ENCODE measurements at regions not wholly inside any gene's neighbourhood (a gene's known extent, or its start where the extent isn't known, plus 50 kb on each side); places are given as distances from the start of the nearest gene placed in this dataset.
A peak's percentile ranks its signal among the peaks of the same experiment; 100 is the strongest.

- intact Hi-C loops (cut with DNase I) = loop anchor here in 3 of 10 donors (5.0 to 10.0 kb wide), 3 partner anchors 56 to 78 kb away; no protein-coding TSS in a partner anchor
These were observed 310.1 kb upstream of the ADGRL2 start for GRCh38 chr1:81490614-81491013.

GRCh38 chr1:81489372-81489934 is 311.3 kb upstream of the ADGRL2 start:
- no peak for ATAC-seq
- Histone ChIP-seq H3K27ac (no peak overlapping the region), H3K4me3 (no peak overlapping the region), H3K4me1 (peaks cover 6 to 40% (median 24%) of the 10 kb centered on the region in 9 donors), H3K9me3 (peaks cover 0 to 24% (median 9%) of the 10 kb centered on the region in 11 donors), H3K27me3 (no peaks in the 10 kb centered on the region), H3K36me3 (no peaks in the 10 kb centered on the region)
- no peak for DNase-seq
- 97% methylated on average over 1 of the region's 1 CpG for WGBS, 2 donors
- intact Hi-C loops (cut with DNase I) = no loop called here
- TF ChIP-seq, protein P1, sequence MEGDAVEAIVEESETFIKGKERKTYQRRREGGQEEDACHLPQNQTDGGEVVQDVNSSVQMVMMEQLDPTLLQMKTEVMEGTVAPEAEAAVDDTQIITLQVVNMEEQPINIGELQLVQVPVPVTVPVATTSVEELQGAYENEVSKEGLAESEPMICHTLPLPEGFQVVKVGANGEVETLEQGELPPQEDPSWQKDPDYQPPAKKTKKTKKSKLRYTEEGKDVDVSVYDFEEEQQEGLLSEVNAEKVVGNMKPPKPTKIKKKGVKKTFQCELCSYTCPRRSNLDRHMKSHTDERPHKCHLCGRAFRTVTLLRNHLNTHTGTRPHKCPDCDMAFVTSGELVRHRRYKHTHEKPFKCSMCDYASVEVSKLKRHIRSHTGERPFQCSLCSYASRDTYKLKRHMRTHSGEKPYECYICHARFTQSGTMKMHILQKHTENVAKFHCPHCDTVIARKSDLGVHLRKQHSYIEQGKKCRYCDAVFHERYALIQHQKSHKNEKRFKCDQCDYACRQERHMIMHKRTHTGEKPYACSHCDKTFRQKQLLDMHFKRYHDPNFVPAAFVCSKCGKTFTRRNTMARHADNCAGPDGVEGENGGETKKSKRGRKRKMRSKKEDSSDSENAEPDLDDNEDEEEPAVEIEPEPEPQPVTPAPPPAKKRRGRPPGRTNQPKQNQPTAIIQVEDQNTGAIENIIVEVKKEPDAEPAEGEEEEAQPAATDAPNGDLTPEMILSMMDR (IDR thresholded peaks at IDR 0.05) = no peak

More at GRCh38 chr1:81490614-81491013, 310.1 kb upstream of the ADGRL2 start:
- ATAC-seq = no peak
- H3K4me1 ChIP-seq = peaks cover 6 to 38% (median 26%) of the 10 kb centered on the region in 9 donors
- DNase-seq = no peak
- 94 to 97% methylated on average over 1 of the region's 1 CpG for WGBS, 2 donors
- no peak overlapping the region for H3K4me3 ChIP-seq
- no peak overlapping the region for H3K27ac ChIP-seq
- no peaks in the 10 kb centered on the region for H3K36me3 ChIP-seq
- H3K9me3 ChIP-seq = peaks cover 0 to 24% (median 9%) of the 10 kb centered on the region in 11 donors
- TF ChIP-seq, protein P1 (IDR thresholded peaks at IDR 0.05) = no peak
- no peaks in the 10 kb centered on the region for H3K27me3 ChIP-seq

DNA sequence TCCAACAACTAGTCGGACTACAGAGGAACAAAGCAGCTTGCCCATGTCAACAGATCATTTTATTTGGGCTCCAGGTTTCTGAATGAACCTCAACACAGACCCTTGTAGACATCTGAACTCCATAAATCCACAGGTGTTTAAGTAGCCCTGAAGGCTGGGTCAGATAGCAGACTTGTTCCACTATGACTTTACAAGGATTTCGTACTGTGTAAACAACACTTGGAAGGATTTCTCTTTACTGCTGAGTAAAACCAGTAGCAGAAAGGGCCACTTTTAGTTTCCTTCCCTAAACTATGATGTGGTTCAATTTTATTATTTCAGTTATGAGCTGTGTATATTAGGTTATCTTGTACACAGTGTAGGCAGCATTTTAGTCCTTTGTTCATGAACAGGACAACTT is 316.4 kb upstream of the ADGRL2 start:
- WGBS, 2 donors = 83 to 86% methylated on average over 2 of the region's 2 CpGs
- Histone ChIP-seq H3K4me1 (peaks cover 0 to 7% (median 0%) of the 10 kb centered on the region in 9 donors), H3K4me3 (no peak overlapping the region), H3K27ac (no peak overlapping the region), H3K36me3 (no peaks in the 10 kb centered on the region), H3K9me3 (peaks cover 0 to 15% (median 4%) of the 10 kb centered on the region in 11 donors), H3K27me3 (no peaks in the 10 kb centered on the region)
- intact Hi-C loops (cut with DNase I) = no loop called here
- ATAC-seq (no peak), DNase-seq (no peak)
- TF ChIP-seq, protein P1 (IDR thresholded peaks at IDR 0.05) = no peak

DNA sequence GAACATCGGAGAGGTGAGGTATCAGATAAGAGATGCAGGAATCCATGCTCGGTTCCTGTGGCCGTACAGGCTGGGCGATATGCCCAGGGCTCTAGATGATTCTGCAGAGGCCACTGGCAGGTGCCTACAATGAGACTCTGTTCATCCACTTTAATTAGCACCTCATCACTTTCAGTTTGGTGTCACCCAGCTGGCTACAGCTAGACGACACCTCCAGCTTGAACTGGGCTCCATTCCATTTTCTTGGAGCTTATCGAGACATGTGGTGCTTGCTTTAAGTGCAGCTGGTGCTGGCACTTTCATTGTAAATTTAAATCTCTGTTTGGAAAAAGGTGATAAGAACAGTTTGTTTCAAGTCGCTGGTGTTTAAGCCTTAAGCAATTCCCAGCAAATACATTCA is 322.5 kb upstream of the ADGRL2 start:
- TF ChIP-seq, protein P1 (IDR thresholded peaks at IDR 0.05) = no peak
- Histone ChIP-seq H3K4me1 (peaks cover 0 to 17% (median 13%) of the 10 kb centered on the region in 9 donors), H3K27ac (peak overlapping the region in 8 of 10 donors; percentile 22 to 49 (median 38)), H3K27me3 (no peaks in the 10 kb centered on the region), H3K9me3 (no peaks in the 10 kb centered on the region), H3K4me3 (peak overlapping the region in 9 of 10 donors; percentile 2 to 44 (median 30)), H3K36me3 (no peaks in the 10 kb centered on the region)
- DNase-seq (peak; percentile 53 to 67), ATAC-seq (peak; percentile 90 to 99 (median 97))
- WGBS, 2 donors = 4 to 15% methylated on average over 7 of the region's 7 CpGs
- intact Hi-C loops (cut with DNase I) = loop anchor here in 1 of 10 donors (10.0 kb wide), 1 partner anchor 163 kb away; no protein-coding TSS in a partner anchor
